NCI-H2171 (cell line): ENCODE measurements at regions not wholly inside any gene's neighbourhood (a gene's known extent, or its start where the extent isn't known, plus 50 kb on each side); places are given as distances from the start of the nearest gene placed in this dataset.
"Not testable (repeated sequence)": the region's sequence is repeated elsewhere in the genome, so short reads cannot be mapped to it uniquely, and the experiment has no call there.

Experiments
- DNase-seq: peaks from one replicate; lab custom pipeline; 2025; lab: John Stamatoyannopoulos, UW

DNA sequence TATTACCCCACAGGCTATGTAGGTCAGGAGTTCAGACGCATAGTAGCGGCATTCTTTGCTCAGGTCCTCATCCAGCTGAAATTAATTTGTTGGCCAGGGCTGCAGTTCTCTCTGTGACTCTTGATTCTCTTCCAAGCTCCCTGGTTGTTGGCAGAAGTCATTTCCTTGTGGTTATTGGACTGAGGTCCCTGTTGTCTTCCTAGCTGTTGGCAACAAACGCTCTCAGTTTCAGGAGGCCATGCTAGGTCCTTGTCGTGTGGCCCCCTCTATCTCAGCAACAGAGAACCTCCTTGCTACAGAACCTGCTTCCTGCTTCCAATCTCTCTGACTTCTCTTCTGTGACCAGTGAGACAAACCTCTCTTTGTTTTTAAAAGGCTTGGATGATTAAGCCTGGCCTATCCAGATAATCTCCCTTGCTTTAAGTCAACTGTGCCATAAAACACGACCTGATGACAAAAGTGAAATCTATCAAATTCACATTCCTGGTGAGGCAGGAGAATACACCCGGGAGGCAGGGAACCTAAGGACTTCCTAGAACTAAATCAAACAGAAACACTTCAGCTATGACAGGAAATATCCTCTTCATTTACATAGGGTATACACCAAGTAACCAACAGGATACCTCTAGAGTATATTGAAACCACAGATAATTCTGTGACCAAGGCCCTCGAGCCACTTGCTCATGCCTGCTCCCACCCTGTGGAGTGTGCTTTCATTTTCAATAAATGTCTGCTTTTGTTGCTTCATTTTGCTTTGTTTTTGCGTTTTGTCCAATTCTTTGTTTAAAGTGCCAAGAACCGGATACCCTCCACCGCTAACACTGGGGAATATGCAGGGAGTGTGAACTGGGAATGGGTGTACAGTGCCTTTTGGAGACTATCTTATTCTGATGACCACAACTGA is 196.0 kb downstream of the BTBD3 start:
- DNase-seq: no peak

DNA sequence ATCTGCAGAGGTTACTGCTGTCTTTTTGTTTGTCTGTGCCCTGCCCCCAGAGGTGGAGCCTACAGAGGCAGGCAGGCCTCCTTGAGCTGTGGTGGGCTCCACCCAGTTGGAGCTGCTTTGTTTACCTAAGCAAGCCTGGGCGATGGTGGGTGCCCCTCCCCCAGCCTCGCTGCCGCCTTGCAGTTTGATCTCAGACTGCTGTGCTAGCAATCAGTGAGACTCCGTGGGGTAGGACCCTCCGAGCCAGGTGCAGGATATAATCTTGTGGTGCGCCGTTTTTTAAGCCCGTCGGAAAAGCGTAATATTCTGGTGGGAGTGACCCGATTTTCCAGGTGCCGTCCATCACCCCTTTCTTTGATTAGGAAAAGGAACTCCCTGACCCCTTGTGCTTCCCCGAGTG is 211.4 kb downstream of the BTBD3 start:
- DNase-seq: not testable (repeated sequence)

DNA sequence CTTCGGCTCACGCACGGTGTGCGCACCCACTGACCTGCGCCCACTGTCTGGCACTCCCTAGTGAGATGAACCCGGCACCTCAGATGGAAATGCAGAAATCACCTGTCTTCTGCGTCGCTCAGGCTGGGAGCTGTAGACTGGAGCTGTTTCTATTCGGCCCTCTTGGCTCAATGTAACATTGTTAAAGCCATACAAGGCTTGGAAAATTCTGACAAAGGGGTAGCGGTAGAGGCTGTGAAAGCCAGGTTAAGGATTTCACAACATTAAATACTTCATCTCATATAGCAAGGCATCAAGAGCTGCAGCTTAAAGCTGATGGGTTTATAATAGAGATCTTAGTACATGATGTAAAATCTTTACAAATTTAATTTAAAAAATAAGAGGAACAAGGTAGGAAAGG is 211.8 kb downstream of the BTBD3 start:
- not testable (repeated sequence) for DNase-seq

DNA sequence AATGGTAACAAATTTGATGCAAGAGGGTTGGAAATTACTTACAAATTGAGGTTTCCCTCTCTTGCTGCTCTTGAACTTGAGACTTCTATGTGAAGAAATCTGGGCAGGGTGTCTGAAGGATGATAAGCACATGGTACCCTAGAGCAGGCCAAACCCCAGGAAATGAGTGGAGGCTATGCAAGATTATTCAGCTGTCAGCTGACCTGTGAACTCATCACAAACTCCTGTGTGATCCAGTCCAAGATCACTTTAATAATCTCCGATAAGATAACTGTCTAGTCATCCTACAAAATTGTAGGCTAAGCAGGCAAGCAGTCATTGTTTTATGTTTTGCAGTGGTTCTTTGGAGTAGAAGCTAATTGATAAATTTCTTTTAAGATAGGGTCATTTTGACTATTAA is 213.1 kb downstream of the BTBD3 start:
- DNase-seq: no peak

DNA sequence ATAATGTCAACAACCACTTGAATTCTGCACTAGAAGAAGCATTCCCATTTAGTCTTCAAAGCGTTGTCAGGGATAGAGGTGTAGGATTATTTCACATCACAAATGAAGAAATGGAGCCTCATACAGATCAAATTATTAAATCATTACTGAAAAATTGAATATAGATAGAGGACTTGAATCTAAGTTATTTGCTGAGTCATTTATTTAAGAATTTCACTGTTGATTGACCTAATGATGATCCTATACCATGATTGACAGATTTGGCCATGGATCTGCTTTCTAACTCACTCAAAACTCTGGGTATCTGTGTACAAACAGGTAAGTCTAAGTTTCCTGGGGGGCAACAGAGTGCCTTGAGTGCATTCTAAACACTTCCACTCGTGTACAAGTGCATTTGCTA is 215.9 kb downstream of the BTBD3 start:
- DNase-seq: no peak

DNA sequence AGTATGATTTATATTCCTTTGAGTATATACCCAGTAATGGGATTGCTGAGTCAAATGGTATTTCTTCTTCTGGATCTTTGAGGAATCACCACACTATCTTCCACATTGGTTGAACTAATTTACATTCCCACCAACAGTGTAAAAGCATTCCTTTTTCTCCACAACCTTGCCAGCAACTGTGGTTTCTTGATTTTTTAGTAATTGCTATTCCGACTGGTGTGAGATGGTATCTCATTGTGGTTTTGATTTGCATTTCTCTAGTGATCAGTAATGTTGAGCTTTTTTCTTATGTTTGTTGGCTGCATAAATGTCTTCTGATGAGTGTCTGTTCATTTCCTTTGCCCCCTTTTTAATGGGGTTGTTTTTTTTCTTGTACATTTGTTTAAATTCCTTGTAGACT is 228.3 kb downstream of the BTBD3 start:
- not testable (repeated sequence) for DNase-seq

DNA sequence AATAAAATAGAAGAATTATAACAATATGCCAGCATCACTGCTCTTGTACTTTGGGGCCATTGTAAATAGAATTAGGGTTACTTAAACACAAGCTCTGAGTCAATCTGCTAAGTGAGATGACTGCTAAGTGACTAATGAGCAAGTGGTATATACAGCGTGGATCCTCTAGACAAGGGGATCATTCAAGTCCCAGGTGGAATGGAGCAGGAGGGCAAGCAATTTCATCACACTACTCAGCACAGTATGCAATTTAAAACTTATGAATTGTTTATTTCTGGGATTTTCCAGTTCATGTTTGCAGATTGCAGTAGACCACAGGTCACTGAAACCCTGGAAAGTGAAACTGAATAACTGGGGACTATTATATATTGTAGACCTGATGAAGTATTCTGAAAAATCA is 235.3 kb downstream of the BTBD3 start:
- DNase-seq: no peak

DNA sequence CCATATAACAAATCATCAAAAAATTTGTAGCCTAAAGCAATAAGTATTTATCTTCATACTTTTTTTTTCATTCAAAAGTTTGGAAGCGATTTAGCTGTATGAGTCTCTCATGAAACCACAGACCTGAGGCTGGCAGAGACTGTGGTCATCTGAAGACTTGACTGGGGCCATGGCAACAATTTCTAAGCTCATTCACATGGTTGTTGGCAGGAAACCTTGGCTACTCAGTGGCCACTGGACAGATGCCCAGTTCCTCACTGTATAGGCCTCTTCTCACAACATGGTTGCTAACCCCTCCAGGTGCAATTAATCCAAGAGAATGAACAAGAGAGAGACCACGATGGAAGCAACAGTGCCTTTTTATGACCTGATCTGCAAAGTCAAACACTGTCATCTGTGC is 235.9 kb downstream of the BTBD3 start:
- no peak for DNase-seq

DNA sequence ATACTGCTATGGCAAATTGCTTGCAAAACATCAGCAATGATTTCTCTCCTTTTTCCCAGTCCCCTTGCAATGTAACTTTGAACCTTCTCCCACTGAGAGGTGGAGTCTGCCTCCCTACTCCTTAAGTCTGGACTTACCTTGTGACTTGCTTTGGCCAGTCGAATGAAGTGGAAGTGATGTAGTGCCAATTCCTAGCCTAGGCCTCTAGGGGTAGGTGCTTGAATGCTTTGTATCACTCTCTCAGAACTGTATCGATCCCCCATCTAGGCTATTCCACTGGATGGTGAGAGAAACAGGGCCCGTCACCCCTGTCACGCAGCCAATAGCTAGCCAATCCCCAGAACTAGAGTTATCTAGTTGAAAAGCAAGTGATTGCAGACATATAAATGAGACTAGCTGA is 238.6 kb downstream of the BTBD3 start:
- DNase-seq: no peak

DNA sequence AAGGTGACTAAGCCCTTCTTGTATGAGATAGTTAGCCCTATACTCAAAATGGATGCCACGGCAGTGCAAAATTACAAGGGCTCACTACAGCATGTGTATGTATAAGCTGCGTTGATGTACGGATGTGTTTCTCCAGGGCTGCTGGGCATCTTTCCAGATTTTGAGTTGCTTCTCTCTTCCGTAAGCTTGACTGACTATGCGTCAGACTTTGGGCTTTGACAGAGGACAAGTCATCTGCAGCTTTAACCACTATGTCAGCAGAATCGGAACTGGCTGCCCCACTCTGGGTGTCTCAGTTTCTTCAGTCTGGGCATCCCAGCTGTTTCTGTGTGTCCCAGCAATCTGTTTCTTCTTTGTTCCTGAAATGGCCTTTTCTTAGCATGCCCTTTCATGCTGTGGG is 241.6 kb downstream of the BTBD3 start:
- DNase-seq: no peak

DNA sequence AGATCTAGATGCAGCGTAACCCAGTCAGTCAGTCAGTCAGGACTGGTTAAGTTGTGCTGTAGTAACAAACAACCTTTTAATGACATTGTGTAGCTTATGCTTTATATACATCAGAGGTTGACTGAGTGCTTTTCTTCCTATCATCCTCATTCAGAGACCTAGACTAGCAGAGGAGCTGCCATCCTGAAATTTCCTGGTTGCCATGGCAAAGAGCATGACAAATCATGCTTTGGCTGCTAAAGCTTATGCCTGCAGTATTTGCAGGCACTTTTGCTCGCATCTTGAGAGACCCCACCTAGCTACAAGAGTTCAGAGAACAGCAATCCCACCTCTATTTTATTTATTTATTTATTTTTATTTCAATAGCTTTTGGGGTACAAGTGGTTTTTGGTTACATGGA is 244.0 kb downstream of the BTBD3 start:
- no peak for DNase-seq

DNA sequence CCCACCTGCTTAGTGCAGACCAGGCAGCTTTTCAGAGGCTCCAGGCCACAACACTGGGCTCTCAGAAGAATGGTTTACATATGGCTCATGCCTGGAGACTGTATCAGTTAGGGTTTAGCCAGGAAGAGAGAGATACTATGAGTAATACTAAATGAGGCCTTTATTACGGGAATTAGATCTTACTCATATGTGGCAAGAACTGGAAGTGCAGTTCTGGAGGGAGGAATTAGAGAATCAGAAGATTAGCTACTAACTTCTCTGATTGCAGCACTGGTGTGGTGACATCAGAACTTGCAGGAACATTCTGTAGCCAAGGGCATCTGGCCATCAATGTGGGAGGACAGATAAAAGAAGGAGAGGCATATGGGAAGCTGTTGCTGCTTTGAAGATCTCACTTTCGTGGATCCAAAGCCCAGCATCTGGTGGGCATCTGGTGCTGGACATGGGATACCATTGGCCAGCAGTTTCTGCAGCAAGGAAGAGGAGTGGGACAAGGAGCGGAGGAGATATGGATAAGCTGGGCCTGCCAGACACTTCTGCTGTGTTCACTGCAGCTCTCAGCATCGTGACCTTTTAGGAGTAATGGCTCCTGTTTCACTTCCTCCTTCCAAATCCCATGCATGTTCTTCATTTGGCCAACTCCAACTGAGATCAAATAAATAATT is 248.5 kb downstream of the BTBD3 start:
- DNase-seq: no peak

DNA sequence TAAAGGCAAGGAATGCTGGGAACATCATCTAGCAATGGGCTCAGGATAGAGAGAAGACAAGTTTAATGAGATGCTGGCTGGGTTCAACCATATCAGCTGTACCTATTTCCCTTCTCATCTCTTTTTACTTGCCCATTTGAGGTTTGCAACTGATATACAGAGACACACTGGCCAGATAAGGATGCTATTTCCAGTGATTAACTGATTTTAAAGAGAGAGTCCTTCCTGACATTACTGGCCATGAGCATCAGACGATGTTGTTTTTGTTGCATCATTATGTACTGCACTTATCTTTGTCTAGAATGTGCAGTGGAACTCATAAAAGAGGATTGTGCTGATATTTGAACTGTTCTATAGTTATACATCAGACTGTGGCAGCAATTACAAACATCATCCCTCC is 252.7 kb downstream of the BTBD3 start:
- DNase-seq: no peak

DNA sequence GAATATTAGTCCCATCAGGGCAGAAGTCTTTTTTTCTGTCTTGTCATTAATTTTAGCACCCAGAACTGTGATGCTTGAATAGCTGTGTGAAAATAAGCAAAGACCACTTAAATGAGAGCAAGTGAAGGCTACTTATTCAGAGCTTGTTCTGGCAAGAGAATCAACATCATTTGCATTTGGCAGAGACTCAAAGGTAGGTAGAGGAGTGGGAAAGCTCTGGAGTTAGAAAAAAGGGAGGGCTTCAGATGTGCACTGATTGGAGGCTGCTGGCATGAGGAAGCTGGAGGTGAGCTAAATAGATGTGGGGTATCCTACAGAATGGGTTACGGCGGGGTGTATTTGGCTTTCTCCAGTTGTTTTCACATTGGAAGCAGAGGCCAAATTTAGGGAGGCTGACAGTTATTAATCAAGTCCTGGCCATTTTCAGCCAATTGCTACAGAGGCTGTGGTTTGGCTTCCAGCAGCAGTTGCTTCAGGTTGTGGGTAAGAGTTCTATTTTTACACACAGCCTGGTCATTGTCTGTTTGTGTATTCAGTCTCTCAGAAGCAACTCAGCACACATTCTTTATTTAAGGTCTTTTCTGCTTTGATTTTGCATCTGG is 254.3 kb downstream of the BTBD3 start:
- DNase-seq: no peak

DNA sequence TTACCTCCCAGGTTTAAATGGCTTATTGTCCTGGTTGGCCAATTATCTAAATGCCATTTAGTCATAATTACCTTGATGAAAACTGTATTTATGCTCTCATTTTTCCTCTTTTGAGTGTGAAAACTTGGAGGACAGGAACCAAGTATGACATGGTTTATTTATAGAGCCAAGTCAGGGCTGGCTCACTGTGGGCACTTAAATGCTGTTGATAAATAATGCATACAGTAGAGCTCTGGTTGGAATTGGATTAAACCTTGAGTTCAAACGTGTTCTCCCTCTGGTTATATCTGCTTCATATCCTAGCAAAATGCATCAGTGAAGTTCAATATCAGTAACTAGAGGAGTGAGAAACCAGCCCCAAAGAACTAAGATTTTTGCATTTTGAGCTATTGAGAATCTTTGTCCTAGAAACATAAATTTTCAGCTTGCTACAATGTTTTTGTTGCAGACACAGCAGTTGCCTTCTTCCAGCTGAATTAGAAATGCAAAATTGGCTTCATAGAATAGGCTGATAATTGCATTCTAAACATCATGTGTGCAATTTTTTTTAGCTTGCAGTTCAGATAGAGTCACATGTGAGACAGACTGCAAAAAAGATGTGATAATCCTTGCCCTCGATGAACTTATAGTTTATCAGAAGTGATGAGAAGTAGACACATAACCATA is 255.8 kb downstream of the BTBD3 start:
- DNase-seq: no peak

DNA sequence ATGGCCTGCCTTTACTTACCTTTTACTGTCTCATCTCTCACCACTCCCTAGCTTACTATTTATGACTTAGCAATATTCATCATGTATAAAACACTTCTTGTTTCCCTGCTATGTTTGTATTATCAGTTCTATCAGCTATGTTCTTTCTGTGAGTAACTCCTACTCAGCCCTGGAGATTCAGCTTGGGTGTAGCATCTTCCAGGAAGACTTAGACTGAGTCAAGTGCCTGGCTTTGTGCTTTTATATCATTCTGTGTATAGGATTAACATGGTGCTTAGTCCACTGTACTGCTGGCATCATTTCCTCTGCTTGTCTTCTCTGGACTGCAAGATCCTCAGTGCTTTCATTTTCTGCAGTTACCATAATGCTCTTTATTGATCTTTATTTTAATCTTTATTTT is 257.8 kb downstream of the BTBD3 start:
- no peak for DNase-seq

DNA sequence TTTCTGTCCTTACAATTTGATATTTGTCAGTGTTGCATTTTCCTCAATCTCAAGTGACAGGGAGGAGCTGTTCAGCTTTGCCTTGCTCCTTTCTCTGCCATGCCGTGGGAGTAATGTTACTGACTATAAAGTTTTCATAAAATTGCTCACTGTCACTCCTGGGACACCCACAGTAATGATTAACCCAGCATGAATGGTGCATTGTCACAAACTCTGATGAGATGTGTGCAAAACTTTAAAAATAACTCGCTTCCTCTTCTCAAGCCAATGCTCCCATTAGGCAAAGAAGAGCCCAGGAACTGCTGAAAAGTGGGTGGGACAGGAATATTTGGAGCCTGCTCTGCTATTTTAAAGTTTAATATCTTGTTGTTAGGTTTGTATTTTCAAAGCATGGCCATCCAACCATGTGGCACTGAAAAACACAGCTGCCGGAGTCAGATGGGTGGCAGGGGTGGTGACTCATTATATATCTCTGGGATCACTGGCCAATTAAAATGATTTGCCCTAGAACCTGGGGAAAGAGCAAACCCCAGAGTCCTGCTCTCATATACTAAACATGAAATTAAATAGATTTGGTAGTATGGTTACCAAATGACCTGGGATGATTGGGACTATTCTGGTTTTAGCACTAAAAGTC is 260.1 kb downstream of the BTBD3 start:
- DNase-seq: no peak

DNA sequence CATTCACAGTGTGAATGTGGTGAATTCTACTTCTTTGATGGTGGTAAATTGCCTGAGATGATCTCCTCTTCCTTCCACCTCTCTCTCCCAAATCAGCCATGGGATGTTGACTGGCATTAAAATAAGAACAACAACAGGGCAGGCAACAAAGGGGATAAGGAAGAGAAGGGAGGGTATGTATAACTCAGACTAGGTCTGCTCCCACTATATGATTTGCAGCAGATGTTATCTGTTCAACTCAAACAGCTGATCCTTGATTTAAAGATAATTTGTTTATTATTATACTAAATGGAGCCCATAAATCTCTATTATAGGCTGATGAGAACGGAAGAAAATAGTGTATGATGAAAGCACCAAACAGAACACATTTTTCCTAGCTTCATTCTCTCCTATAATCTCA is 262.0 kb downstream of the BTBD3 start:
- DNase-seq: no peak

DNA sequence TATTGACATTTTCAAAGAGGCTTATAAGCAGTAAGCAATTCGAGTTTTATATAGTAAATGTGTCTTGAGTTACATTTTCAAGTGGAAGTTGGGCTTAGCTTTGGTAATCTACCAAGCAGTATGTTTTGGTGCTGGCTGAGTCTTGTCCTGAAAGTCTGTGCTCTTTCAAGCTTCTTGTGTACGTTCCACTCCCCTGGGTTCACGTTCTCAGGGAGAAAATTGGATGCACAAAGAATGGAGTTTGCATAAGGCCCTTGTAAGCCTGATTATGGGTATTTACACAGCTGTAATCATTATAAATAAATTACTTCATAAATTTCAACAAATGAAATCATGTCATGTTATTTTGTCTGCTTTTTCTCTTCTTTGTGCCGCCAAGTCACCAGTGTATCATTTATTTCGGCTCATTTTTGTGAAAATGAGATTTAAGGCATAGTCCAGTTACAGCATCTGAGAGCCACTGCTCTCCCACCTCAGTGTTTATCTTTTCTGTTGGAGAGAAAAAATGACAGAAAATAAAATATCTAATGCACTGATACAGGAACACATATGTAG is 262.5 kb downstream of the BTBD3 start:
- no peak for DNase-seq

DNA sequence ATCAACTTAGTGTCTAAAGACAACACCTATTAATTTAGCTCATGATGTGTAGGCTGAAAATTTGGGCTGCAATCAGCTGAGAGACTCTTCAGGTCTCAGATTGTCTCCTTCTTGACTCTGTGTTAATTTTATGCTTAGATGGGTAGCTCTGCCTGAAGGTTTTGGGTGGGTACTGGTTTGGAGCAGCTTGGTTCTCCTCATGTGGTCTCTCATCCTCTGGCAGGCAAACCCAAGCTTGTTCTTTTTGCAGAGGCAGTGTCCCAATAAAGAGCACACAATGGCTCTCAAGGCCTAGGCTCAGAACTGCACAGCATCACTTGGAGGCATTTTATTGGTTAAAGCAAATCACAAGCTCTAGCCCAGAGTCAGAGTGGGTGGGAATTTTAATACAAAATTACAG is 280.6 kb downstream of the BTBD3 start:
- DNase-seq: no peak

DNA sequence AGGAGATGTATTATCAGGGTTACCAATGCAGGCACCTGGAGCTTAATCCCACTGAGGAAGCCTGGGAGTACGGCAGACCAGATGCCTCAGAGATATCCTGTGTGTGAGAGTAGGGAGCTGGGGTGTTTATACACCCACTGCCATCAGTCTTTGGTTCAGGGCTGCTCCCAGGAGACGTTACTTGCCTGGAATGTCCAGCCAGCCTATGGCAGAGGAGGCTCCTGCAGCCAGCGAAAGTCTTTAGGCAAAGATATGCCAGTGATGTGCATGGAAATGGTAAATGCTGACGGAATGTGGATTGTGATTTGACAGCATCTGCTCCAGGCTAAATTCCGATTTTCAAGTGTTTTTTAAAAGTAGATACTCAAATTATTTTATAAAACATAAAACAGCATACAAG is 282.0 kb downstream of the BTBD3 start:
- no peak for DNase-seq
